ENCODE measurements at regions not wholly inside any gene's neighbourhood (a gene's known extent, or its start where the extent isn't known, plus 50 kb on each side); places are given as distances from the start of the nearest gene placed in this dataset.
A peak's percentile ranks its signal among the peaks of the same experiment; 100 is the strongest.

- Histone ChIP-seq H4K12ac (ENCODE audit: low read depth, low read length) (no peak overlapping the region), H3K27me3 (ENCODE audit: insufficient read depth, low read length) (peaks cover 7% of the 10 kb centered on the region), H3K23ac (ENCODE audit: low read length) (no peak overlapping the region), H3K4me3 (ENCODE audit: low read depth, low read length) (no peak overlapping the region), H3K79me1 (ENCODE audit: low read length) (no peaks in the 10 kb centered on the region), H2AK5ac (ENCODE audit: low read length) (no peak overlapping the region), H3K4me2 (ENCODE audit: low read length) (no peak overlapping the region), H2AFZ (ENCODE audit: insufficient read depth, low read length, poor library complexity) (no peak overlapping the region), H3K4ac (ENCODE audit: low read depth, low read length) (no peak overlapping the region), H3K9ac (ENCODE audit: low read length) (no peak overlapping the region), H4K8ac (ENCODE audit: low read depth, low read length) (no peak overlapping the region), H2BK5ac (ENCODE audit: low read depth, low read length, poor library complexity) (no peak overlapping the region), H3K9me3 (ENCODE audit: insufficient read depth, low read depth, low read length) (no peaks in the 10 kb centered on the region), H3K18ac (ENCODE audit: low read length) (no peak overlapping the region), H3K14ac (ENCODE audit: low read length) (no peak overlapping the region), H3K27ac (ENCODE audit: low read depth, low read length) (no peak overlapping the region), H4K91ac (ENCODE audit: low read depth, low read length) (no peak overlapping the region), H2BK12ac (ENCODE audit: low read length) (no peak overlapping the region), H3K36me3 (ENCODE audit: control insufficient read depth in 1 of 2, insufficient read depth in 2 of 2, low read length in 2 of 2) (no peaks in the 10 kb centered on the region), H3K79me2 (ENCODE audit: control insufficient read depth, insufficient read depth, low read length, poor library complexity) (no peaks in the 10 kb centered on the region), H3K4me1 (ENCODE audit: control insufficient read depth in 1 of 2, insufficient read depth in 2 of 2, low read length in 2 of 2) (peaks cover 0 to 3% of the 10 kb centered on the region in 2 experiments), H2BK120ac (ENCODE audit: insufficient read depth, low read length, poor library complexity) (no peak overlapping the region)
- WGBS (ENCODE audit: extremely low coverage, insufficient coverage, insufficient read length) = no CpG with 5 or more reads among the region's 2 CpGs
- no peak for DNase-seq
Measured at GRCh38 chr22:22080270-22080669, 97.7 kb upstream of the TOP3B start.

- Histone ChIP-seq H3K18ac (ENCODE audit: low read length) (no peak overlapping the region), H3K79me2 (ENCODE audit: control insufficient read depth, insufficient read depth, low read length, poor library complexity) (no peaks in the 10 kb centered on the region), H3K4me1 (ENCODE audit: control insufficient read depth in 1 of 2, insufficient read depth in 2 of 2, low read length in 2 of 2) (peaks cover 3 to 6% of the 10 kb centered on the region in 2 experiments), H3K9ac (ENCODE audit: low read length) (no peak overlapping the region), H3K27me3 (ENCODE audit: insufficient read depth, low read length) (peaks cover 7% of the 10 kb centered on the region), H2AFZ (ENCODE audit: insufficient read depth, low read length, poor library complexity) (no peak overlapping the region), H3K36me3 (ENCODE audit: control insufficient read depth in 1 of 2, insufficient read depth in 2 of 2, low read length in 2 of 2) (no peaks in the 10 kb centered on the region), H3K9me3 (ENCODE audit: insufficient read depth, low read depth, low read length) (no peaks in the 10 kb centered on the region), H3K27ac (ENCODE audit: low read depth, low read length) (no peak overlapping the region), H3K4me3 (ENCODE audit: low read depth, low read length) (no peak overlapping the region), H2BK12ac (ENCODE audit: low read length) (no peak overlapping the region), H3K4me2 (ENCODE audit: low read length) (no peak overlapping the region), H2AK5ac (ENCODE audit: low read length) (no peak overlapping the region), H3K23ac (ENCODE audit: low read length) (no peak overlapping the region), H4K8ac (ENCODE audit: low read depth, low read length) (no peak overlapping the region), H4K12ac (ENCODE audit: low read depth, low read length) (no peak overlapping the region), H3K4ac (ENCODE audit: low read depth, low read length) (no peak overlapping the region), H4K91ac (ENCODE audit: low read depth, low read length) (no peak overlapping the region), H3K79me1 (ENCODE audit: low read length) (no peaks in the 10 kb centered on the region), H2BK5ac (ENCODE audit: low read depth, low read length, poor library complexity) (no peak overlapping the region), H3K14ac (ENCODE audit: low read length) (no peak overlapping the region), H2BK120ac (ENCODE audit: insufficient read depth, low read length, poor library complexity) (no peak overlapping the region)
- no CpG with 5 or more reads among the region's 6 CpGs for WGBS (ENCODE audit: extremely low coverage, insufficient coverage, insufficient read length)
- no peak for DNase-seq
Measured at GRCh38 chr22:22079404-22080148, 97.0 kb upstream of the TOP3B start.

- Histone ChIP-seq H3K79me2 (ENCODE audit: control insufficient read depth, insufficient read depth, low read length, poor library complexity) (no peaks in the 10 kb centered on the region), H3K4me2 (ENCODE audit: low read length) (no peak overlapping the region), H2BK12ac (ENCODE audit: low read length) (no peak overlapping the region), H3K4me3 (ENCODE audit: low read depth, low read length) (no peak overlapping the region), H2BK5ac (ENCODE audit: low read depth, low read length, poor library complexity) (no peak overlapping the region), H3K79me1 (ENCODE audit: low read length) (no peaks in the 10 kb centered on the region), H3K27me3 (ENCODE audit: insufficient read depth, low read length) (peaks cover 4% of the 10 kb centered on the region), H3K36me3 (ENCODE audit: control insufficient read depth in 1 of 2, insufficient read depth in 2 of 2, low read length in 2 of 2) (no peaks in the 10 kb centered on the region), H3K27ac (ENCODE audit: low read depth, low read length) (no peak overlapping the region), H3K4ac (ENCODE audit: low read depth, low read length) (no peak overlapping the region), H4K8ac (ENCODE audit: low read depth, low read length) (no peak overlapping the region), H2AFZ (ENCODE audit: insufficient read depth, low read length, poor library complexity) (no peak overlapping the region), H2AK5ac (ENCODE audit: low read length) (no peak overlapping the region), H3K4me1 (ENCODE audit: control insufficient read depth in 1 of 2, insufficient read depth in 2 of 2, low read length in 2 of 2) (peaks cover 3 to 6% of the 10 kb centered on the region in 2 experiments), H4K91ac (ENCODE audit: low read depth, low read length) (no peak overlapping the region), H2BK120ac (ENCODE audit: insufficient read depth, low read length, poor library complexity) (no peak overlapping the region), H3K18ac (ENCODE audit: low read length) (no peak overlapping the region), H4K12ac (ENCODE audit: low read depth, low read length) (no peak overlapping the region), H3K9me3 (ENCODE audit: insufficient read depth, low read depth, low read length) (no peaks in the 10 kb centered on the region), H3K14ac (ENCODE audit: low read length) (no peak overlapping the region), H3K9ac (ENCODE audit: low read length) (no peak overlapping the region), H3K23ac (ENCODE audit: low read length) (no peak overlapping the region)
- DNase-seq = no peak
- no CpG with 5 or more reads among the region's 1 CpG for WGBS (ENCODE audit: extremely low coverage, insufficient coverage, insufficient read length)
Measured at GRCh38 chr22:22078329-22078728, 95.7 kb upstream of the TOP3B start.

DNA sequence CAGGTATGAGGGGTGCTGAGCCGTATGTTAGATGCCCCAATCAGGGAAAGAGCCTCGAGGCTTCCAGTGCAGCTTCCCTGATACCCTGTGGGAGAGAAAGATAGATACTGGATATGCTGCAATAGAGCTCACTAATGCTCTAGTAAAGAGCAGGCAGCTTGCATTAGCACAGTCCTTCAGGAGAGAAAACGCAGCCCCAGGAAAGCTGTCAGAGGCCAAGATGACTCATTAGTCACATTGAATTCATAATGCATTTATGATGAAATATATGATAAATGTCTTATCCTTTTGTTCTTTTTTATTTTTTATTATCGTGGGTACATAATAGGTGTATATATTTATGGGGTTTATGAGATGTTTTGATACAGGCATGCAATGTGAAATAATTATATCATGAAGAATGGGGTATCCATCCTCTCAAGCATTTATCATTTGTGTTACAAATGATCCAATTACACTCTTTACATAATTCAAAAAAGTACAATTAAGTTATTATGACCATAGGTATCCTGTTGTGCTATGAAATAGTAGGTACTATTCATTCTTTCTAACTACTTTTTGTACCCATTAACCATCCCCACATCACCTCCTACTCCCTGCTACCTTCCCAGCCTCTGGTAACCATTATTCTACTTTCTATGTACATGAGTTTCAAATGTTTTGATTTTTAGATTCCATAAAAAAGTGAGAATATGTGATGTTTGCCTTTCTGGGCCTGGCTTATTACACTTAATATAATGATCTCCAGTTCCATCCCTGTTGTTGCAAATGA, 94.5 kb upstream of the TOP3B start:
- DNase-seq = peak; percentile 22 to 53
- peaks cover 3 to 6% of the 10 kb centered on the region in 2 experiments for H3K4me1 ChIP-seq (ENCODE audit: control insufficient read depth in 1 of 2, insufficient read depth in 2 of 2, low read length in 2 of 2)
- H2BK12ac ChIP-seq (ENCODE audit: low read length) = no peak overlapping the region
- H2AFZ ChIP-seq (ENCODE audit: insufficient read depth, low read length, poor library complexity) = no peak overlapping the region
- no peaks in the 10 kb centered on the region for H3K36me3 ChIP-seq (ENCODE audit: control insufficient read depth in 1 of 2, insufficient read depth in 2 of 2, low read length in 2 of 2)
- no peak overlapping the region for H3K23ac ChIP-seq (ENCODE audit: low read length)
- H3K4ac ChIP-seq (ENCODE audit: low read depth, low read length) = no peak overlapping the region
- no peak overlapping the region for H4K8ac ChIP-seq (ENCODE audit: low read depth, low read length)
- no CpG with 5 or more reads among the region's 4 CpGs for WGBS (ENCODE audit: extremely low coverage, insufficient coverage, insufficient read length)
- H3K79me1 ChIP-seq (ENCODE audit: low read length) = no peaks in the 10 kb centered on the region
- no peak overlapping the region for H4K12ac ChIP-seq (ENCODE audit: low read depth, low read length)
- H3K4me2 ChIP-seq (ENCODE audit: low read length) = no peak overlapping the region
- H3K14ac ChIP-seq (ENCODE audit: low read length) = no peak overlapping the region
- no peak overlapping the region for H3K18ac ChIP-seq (ENCODE audit: low read length)
- H2BK120ac ChIP-seq (ENCODE audit: insufficient read depth, low read length, poor library complexity) = no peak overlapping the region
- H3K27ac ChIP-seq (ENCODE audit: low read depth, low read length) = no peak overlapping the region
- no peak overlapping the region for H3K9ac ChIP-seq (ENCODE audit: low read length)
- no peak overlapping the region for H2BK5ac ChIP-seq (ENCODE audit: low read depth, low read length, poor library complexity)
- no peak overlapping the region for H2AK5ac ChIP-seq (ENCODE audit: low read length)
- H3K79me2 ChIP-seq (ENCODE audit: control insufficient read depth, insufficient read depth, low read length, poor library complexity) = no peaks in the 10 kb centered on the region
- H3K9me3 ChIP-seq (ENCODE audit: insufficient read depth, low read depth, low read length) = no peaks in the 10 kb centered on the region
- H4K91ac ChIP-seq (ENCODE audit: low read depth, low read length) = no peak overlapping the region
- peaks cover 4% of the 10 kb centered on the region for H3K27me3 ChIP-seq (ENCODE audit: insufficient read depth, low read length)
- H3K4me3 ChIP-seq (ENCODE audit: low read depth, low read length) = no peak overlapping the region

Measured in trophoblast cell (in vitro differentiated cells and primary cell).